CD4-positive, alpha-beta T cell (primary cell): ENCODE measurements at regions not wholly inside any gene's neighbourhood (a gene's known extent, or its start where the extent isn't known, plus 50 kb on each side); places are given as distances from the start of the nearest gene placed in this dataset.

Experiments used
- ATAC-seq: fragments of 200-7000 bp; cut with Tn5 transposase; one replicate; pipeline ENCODE4 v1.10.0; 2022; ENCODE audit warnings: mild to moderate bottlenecking; ENCODE audit not compliant: poor library complexity
- CTCF ChIA-PET: fragments of 350-600 bp; sonication (Branson Sonifier 250); formaldehyde crosslinking; loops from one replicate; lab custom pipeline; 2021; ENCODE audit warnings: antibody characterized with exemption, inconsistent platforms; lab: Charles Lee
- POLR2A ChIA-PET: fragments of 350-600 bp; sonication (Branson Sonifier 250); formaldehyde crosslinking; loops from one replicate; lab custom pipeline; 2021; ENCODE audit warnings: antibody characterized with exemption, inconsistent platforms; lab: Charles Lee
- DNase-seq, 14 experiments: peaks; one replicate each; pipeline ENCODE4 v3.0.0-alpha.2; 2013 to 2020; ENCODE audit warnings: mixed read lengths in 2 of 14
- H3K27ac ChIP-seq, 2 donors: one replicate each; pipeline versions ENCODE4 v1.5.1 to v1.7.0; 2013; ENCODE audit warnings: low read length in 2 of 2, low read depth in 1 of 2, mild to moderate bottlenecking in 1 of 2
- H3K27me3 ChIP-seq, 2 experiments: 1 replicate in 1 of 2; 2 replicates in 1 of 2; pipeline versions ENCODE4 v1.6.1 to v1.7.0; 2013; ENCODE audit warnings: low read length in 2 of 2, control low read depth in 1 of 2, mild to moderate bottlenecking in 1 of 2, moderate library complexity in 1 of 2; ENCODE audit not compliant: insufficient read depth in 2 of 2, control insufficient read depth in 1 of 2
- H3K36me3 ChIP-seq: one replicate; pipeline ENCODE4 v1.6.1; 2013; ENCODE audit warnings: low read length, control low read depth; ENCODE audit not compliant: insufficient read depth
- H3K4me1 ChIP-seq: one replicate; pipeline ENCODE4 v1.6.1; 2013; ENCODE audit warnings: low read length, control low read depth; ENCODE audit not compliant: insufficient read depth
- H3K4me3 ChIP-seq: one replicate; pipeline ENCODE4 v1.5.1; 2013; ENCODE audit warnings: mild to moderate bottlenecking, low read length, moderate library complexity
- H3K9me3 ChIP-seq, 2 experiments: 1 replicate in 1 of 2; 2 replicates in 1 of 2; pipeline versions ENCODE4 v1.6.1 to v1.7.0; 2013; ENCODE audit warnings: low read length in 2 of 2, mild to moderate bottlenecking in 2 of 2, control low read depth in 1 of 2, moderate library complexity in 1 of 2; ENCODE audit not compliant: control insufficient read depth in 1 of 2, insufficient read depth in 1 of 2
- H3K27ac Mint-ChIP-seq: one replicate; pipeline ENCODE4 v1.8.0; 2020; ENCODE audit warnings: mixed read lengths
- H3K27me3 Mint-ChIP-seq: one replicate; pipeline ENCODE4 v1.8.0; 2021; ENCODE audit warnings: mixed read lengths
- H3K36me3 Mint-ChIP-seq: one replicate; pipeline ENCODE4 v1.8.0; 2021; ENCODE audit warnings: low read depth, mixed read lengths
- H3K4me1 Mint-ChIP-seq: one replicate; pipeline ENCODE4 v1.8.0; 2021; ENCODE audit warnings: low read depth, mixed read lengths
- H3K4me3 Mint-ChIP-seq: one replicate; pipeline ENCODE4 v1.8.0; 2020; ENCODE audit warnings: mild to moderate bottlenecking, mixed read lengths
- H3K9me3 Mint-ChIP-seq: one replicate; pipeline ENCODE4 v1.8.0; 2020; ENCODE audit warnings: mixed read lengths
- intact Hi-C, 2 experiments: fragments of 100-400 bp; cut with DNase I in 1 of 2; cut with micrococcal nuclease in 1 of 2; formaldehyde crosslinking; loops; one replicate each; pipeline versions ENCODE4 v1.15.1 to v1.9.0; 2023 to 2025; cut with DNase I, micrococcal nuclease
- TF ChIP-seq, protein P1 (sequence below): fragments of 200-600 bp; IDR thresholded peaks from one replicate; pipeline ENCODE4 v1.8.0; 2022; ENCODE audit warnings: antibody characterized with exemption, mild to moderate bottlenecking

DNA sequence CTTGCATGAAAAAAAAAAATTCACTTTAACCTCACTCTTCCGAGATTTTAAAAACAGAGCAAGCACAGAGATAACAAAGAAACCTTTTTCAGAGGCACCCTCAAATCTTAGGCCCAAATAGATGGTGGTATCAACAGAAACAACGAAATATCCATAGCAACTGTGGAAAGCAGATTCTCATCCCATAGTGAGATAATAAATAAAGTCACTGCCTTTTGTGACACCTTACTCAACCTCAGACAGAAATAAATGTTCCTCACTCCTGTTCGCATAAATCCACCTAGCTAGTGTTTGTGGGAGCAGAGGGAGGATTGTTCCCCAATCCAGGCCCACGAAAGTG is 60.9 kb upstream of the RTN4 start:
- CTCF ChIA-PET: no interaction called here
- Histone ChIP-seq H3K9me3 (no peaks in the 10 kb centered on the region), H3K4me1 (no peaks in the 10 kb centered on the region), H3K27ac (no peak overlapping the region), H3K36me3 (no peaks in the 10 kb centered on the region), H3K27me3 (no peaks in the 10 kb centered on the region), H3K4me3 (no peak overlapping the region)
- ATAC-seq: no peak
- Mint-ChIP-seq H3K27me3 (no peaks in the 10 kb centered on the region), H3K27ac (no peak overlapping the region), H3K4me3 (no peak overlapping the region), H3K36me3 (no peaks in the 10 kb centered on the region), H3K4me1 (no peaks in the 10 kb centered on the region), H3K9me3 (no peaks in the 10 kb centered on the region)
- TF ChIP-seq, protein P1, sequence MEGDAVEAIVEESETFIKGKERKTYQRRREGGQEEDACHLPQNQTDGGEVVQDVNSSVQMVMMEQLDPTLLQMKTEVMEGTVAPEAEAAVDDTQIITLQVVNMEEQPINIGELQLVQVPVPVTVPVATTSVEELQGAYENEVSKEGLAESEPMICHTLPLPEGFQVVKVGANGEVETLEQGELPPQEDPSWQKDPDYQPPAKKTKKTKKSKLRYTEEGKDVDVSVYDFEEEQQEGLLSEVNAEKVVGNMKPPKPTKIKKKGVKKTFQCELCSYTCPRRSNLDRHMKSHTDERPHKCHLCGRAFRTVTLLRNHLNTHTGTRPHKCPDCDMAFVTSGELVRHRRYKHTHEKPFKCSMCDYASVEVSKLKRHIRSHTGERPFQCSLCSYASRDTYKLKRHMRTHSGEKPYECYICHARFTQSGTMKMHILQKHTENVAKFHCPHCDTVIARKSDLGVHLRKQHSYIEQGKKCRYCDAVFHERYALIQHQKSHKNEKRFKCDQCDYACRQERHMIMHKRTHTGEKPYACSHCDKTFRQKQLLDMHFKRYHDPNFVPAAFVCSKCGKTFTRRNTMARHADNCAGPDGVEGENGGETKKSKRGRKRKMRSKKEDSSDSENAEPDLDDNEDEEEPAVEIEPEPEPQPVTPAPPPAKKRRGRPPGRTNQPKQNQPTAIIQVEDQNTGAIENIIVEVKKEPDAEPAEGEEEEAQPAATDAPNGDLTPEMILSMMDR: no peak
- POLR2A ChIA-PET: no interaction called here
- DNase-seq: no peak
- intact Hi-C loops: loop anchor here in 1 of 2 experiments (2.0 kb wide), 1 partner anchor 16 kb away; no protein-coding TSS in a partner anchor

DNA sequence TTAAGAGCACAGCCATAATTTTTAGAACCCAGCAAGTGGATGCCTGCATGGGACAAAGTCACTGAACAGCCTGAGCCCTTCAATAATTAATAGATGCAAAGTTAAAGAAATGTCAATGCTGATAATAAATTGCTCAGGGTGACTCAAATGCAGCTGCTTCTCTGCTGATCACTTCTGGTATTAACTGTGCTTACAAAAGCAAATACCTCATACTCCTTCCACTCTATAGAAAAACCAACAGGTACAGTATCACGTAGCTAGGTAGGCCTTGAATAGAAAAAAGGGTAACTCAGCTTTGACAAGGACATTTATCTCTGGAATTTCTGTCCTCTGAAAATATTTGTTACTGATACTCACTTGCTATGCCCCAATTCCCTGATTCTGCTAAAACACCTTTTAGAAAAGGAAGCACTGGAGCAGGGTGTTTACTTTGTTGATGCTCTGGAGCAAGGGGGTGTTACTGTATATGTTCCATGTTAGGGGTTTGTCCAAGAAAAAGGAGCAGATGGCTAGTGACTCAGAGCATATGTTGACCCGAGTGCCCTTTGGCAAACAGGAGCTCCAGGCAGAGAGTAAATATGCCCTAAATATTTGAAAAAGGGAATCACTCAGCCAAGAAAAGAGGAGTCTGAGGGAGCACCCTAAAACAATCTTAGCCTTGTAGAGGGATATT is 59.1 kb upstream of the RTN4 start:
- H3K27ac ChIP-seq: no peak overlapping the region
- intact Hi-C loops: no loop called here
- POLR2A ChIA-PET: no interaction called here

DNA sequence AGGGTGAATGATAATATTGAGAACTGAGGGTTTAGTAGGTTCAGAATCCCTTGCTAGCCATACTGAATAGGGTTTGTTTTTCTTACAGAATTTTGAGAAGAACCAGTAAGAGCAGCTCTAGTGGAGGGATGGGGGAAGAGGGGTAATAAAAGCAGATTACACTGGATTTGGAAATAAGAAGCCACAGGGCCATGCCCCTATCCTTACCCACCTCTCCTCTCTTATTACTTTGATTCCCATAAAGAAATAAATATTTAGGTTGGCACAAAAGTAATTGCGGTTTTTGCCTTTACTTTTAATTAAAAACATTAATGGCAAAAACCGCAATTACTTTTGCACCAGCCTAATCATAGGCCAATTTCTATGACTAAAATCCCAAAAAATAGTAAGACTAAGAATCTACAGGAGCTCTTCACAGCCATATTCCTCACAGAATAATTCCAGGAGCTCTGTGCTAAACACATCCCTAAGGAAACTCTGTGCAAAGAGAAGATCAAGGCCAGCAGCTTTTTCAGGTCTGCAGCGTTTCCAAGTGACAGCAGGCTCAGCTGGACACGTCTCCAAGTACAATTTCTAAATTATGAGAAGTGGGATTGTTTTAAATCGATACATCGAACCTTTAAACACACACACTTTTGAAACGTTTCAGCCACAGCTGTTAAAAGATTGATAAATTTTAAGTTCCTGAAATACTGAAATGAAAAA is 58.4 kb upstream of the RTN4 start:
- H3K4me1 ChIP-seq: no peaks in the 10 kb centered on the region
- no peaks in the 10 kb centered on the region for H3K27me3 ChIP-seq
- ChIA-PET POLR2A (no interaction called here), CTCF (no interaction called here)
- no peaks in the 10 kb centered on the region for H3K9me3 ChIP-seq
- H3K9me3 Mint-ChIP-seq: no peaks in the 10 kb centered on the region
- H3K36me3 ChIP-seq: no peaks in the 10 kb centered on the region
- no peaks in the 10 kb centered on the region for H3K4me1 Mint-ChIP-seq
- no peak overlapping the region for H3K4me3 Mint-ChIP-seq
- H3K27ac ChIP-seq: no peak overlapping the region
- no peak for DNase-seq
- ATAC-seq: no peak
- no peak overlapping the region for H3K27ac Mint-ChIP-seq
- TF ChIP-seq, protein P1: no peak
- intact Hi-C loops: no loop called here
- H3K36me3 Mint-ChIP-seq: no peaks in the 10 kb centered on the region
- H3K4me3 ChIP-seq: no peak overlapping the region
- H3K27me3 Mint-ChIP-seq: no peaks in the 10 kb centered on the region

More for the DNA sequence above, 59.1 kb upstream of the RTN4 start:
- DNase-seq: no peak
- Histone ChIP-seq H3K27me3 (no peaks in the 10 kb centered on the region), H3K4me1 (no peaks in the 10 kb centered on the region), H3K9me3 (no peaks in the 10 kb centered on the region), H3K4me3 (no peak overlapping the region), H3K36me3 (no peaks in the 10 kb centered on the region)
- Mint-ChIP-seq H3K9me3 (no peaks in the 10 kb centered on the region), H3K4me3 (no peak overlapping the region), H3K27ac (no peak overlapping the region), H3K27me3 (no peaks in the 10 kb centered on the region), H3K4me1 (no peaks in the 10 kb centered on the region), H3K36me3 (no peaks in the 10 kb centered on the region)
- no peak for ATAC-seq
- CTCF ChIA-PET: no interaction called here
- TF ChIP-seq, protein P1: no peak
